ENCODE measurements at regions not wholly inside any gene's neighbourhood (a gene's known extent, or its start where the extent isn't known, plus 50 kb on each side); places are given as distances from the start of the nearest gene placed in this dataset.

DNA sequence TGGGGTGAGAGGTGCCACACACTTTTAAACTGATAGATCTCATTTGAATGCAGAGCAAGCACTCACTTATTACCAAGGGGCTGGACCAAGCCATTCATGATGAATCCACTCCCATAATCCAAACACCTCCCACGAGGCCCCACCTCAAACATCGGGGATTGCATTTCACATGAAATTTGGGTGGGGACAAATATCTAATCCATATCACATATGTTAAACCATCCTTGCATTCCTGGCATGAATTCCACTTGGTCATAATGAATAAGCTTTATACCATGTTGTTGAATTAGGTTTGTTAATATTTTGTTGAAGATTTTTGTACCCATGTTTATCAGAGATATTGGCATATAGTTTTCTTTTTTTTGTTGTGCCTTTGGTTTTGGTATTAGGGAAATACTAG lies 1198.7 kb upstream of the ATXN8OS start:
- ATAC-seq: no peak
- ChIA-PET POLR2A (no interaction called here), CTCF (no interaction called here)
- Histone ChIP-seq H3K4me3 (ENCODE audit: low read depth in 2 of 2, low read length in 2 of 2) (no peak overlapping the region), H3K27ac (ENCODE audit: low read length) (no peak overlapping the region), H3K4me1 (ENCODE audit: control insufficient read depth, insufficient read depth, low read length) (no peaks in the 10 kb centered on the region), H3K27me3 (ENCODE audit: control insufficient read depth, insufficient read depth, low read length) (no peaks in the 10 kb centered on the region), H3K9me3 (ENCODE audit: control insufficient read depth, insufficient read depth, low read depth, low read length) (no peaks in the 10 kb centered on the region), H3K36me3 (ENCODE audit: control insufficient read depth, insufficient read depth, low read length) (no peaks in the 10 kb centered on the region)
- in situ Hi-C loops (cut with HindIII; ENCODE audit: low pct_unique_long_range_greater_than_20kb, low sequenced_read_pairs): no loop called here
- TF ChIP-seq SIN3A (IDR thresholded peaks at IDR 0.05; ENCODE audit: borderline replicate concordance, insufficient read depth, low read depth, low read length) (no peak), REST (IDR thresholded peaks at IDR 0.05; ENCODE audit: insufficient read depth in 1 of 2, low read depth in 2 of 2, low read length in 1 of 2) (no peak), TCF7L2 (IDR thresholded peaks at IDR 0.05; ENCODE audit: low read depth, low read length) (no peak), POLR2AphosphoS5 (IDR thresholded peaks at IDR 0.05; ENCODE audit: low read depth, low read length) (no peak)
- TF ChIP-seq, protein P1, sequence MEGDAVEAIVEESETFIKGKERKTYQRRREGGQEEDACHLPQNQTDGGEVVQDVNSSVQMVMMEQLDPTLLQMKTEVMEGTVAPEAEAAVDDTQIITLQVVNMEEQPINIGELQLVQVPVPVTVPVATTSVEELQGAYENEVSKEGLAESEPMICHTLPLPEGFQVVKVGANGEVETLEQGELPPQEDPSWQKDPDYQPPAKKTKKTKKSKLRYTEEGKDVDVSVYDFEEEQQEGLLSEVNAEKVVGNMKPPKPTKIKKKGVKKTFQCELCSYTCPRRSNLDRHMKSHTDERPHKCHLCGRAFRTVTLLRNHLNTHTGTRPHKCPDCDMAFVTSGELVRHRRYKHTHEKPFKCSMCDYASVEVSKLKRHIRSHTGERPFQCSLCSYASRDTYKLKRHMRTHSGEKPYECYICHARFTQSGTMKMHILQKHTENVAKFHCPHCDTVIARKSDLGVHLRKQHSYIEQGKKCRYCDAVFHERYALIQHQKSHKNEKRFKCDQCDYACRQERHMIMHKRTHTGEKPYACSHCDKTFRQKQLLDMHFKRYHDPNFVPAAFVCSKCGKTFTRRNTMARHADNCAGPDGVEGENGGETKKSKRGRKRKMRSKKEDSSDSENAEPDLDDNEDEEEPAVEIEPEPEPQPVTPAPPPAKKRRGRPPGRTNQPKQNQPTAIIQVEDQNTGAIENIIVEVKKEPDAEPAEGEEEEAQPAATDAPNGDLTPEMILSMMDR (IDR thresholded peaks at IDR 0.05): no peak
- intact Hi-C loops (cut with micrococcal nuclease; ENCODE audit: unreplicated experiment): no loop called here
- no peak for DNase-seq (ENCODE audit: low read depth, low spot score)
- BruUV-seq (replicated peaks): no TSS peak

GRCh38 chr13:68905186-68905585 lies 1202.4 kb upstream of the ATXN8OS start:
- Histone ChIP-seq H3K4me1 (ENCODE audit: control insufficient read depth, insufficient read depth, low read length) (no peaks in the 10 kb centered on the region), H3K27ac (ENCODE audit: low read length) (no peak overlapping the region), H3K27me3 (ENCODE audit: control insufficient read depth, insufficient read depth, low read length) (no peaks in the 10 kb centered on the region), H3K9me3 (ENCODE audit: control insufficient read depth, insufficient read depth, low read depth, low read length) (no peaks in the 10 kb centered on the region), H3K4me3 (ENCODE audit: low read depth in 2 of 2, low read length in 2 of 2) (no peak overlapping the region), H3K36me3 (ENCODE audit: control insufficient read depth, insufficient read depth, low read length) (no peaks in the 10 kb centered on the region)
- in situ Hi-C loops (cut with HindIII; ENCODE audit: low pct_unique_long_range_greater_than_20kb, low sequenced_read_pairs): no loop called here
- TF ChIP-seq REST (IDR thresholded peaks at IDR 0.05; ENCODE audit: insufficient read depth in 1 of 2, low read depth in 2 of 2, low read length in 1 of 2): no peak
- TF ChIP-seq SIN3A (IDR thresholded peaks at IDR 0.05; ENCODE audit: borderline replicate concordance, insufficient read depth, low read depth, low read length): no peak
- no peak for TF ChIP-seq TCF7L2 (IDR thresholded peaks at IDR 0.05; ENCODE audit: low read depth, low read length)
- TF ChIP-seq, protein P1 (IDR thresholded peaks at IDR 0.05): no peak
- TF ChIP-seq POLR2AphosphoS5 (IDR thresholded peaks at IDR 0.05; ENCODE audit: low read depth, low read length): no peak
- ATAC-seq: no peak
- DNase-seq (ENCODE audit: low read depth, low spot score): no peak
- CTCF ChIA-PET: no interaction called here
- POLR2A ChIA-PET: no interaction called here
- BruUV-seq (replicated peaks): no TSS peak
- intact Hi-C loops (cut with micrococcal nuclease; ENCODE audit: unreplicated experiment): no loop called here
